ENCODE measurements at regions not wholly inside any gene's neighbourhood (a gene's known extent, or its start where the extent isn't known, plus 50 kb on each side); places are given as distances from the start of the nearest gene placed in this dataset.

DNA sequence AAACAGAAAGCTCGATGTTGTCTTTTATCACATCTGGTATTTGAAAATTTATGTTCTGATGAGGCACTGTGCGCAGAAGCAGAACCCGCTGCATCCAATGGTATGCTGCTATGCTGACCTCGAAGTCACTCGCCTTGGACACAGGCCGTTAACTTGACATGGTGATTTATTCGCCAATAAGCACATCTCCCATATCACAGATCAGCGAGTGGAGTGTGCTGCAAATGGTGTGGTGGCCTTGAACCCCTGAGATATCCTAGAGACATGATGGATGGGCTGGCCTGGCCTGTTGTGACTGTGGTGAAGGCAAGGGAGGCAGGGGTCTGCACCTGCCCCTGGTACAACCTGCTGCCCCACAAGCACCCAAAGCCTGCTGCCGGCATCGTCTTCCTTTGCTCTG, 175.4 kb upstream of the FRG1 start:
- TF ChIP-seq CTCF (IDR thresholded peaks at IDR 0.05 in 8 of 11, conservative IDR thresholded peaks at IDR 0.05 in 3 of 11) (no peak), POLR2A (IDR thresholded peaks at IDR 0.05) (no peak), POLR2AphosphoS5 (IDR thresholded peaks at IDR 0.05) (no peak)

Measured in spleen (tissue), 7 donors.